Pancreas (tissue), 10 donors: ENCODE measurements at regions not wholly inside any gene's neighbourhood (a gene's known extent, or its start where the extent isn't known, plus 50 kb on each side); places are given as distances from the start of the nearest gene placed in this dataset.

ENCODE experiments used
- ATAC-seq, 4 donors: fragments of 200-7000 bp; cut with Tn5 transposase; one replicate each; pipeline versions ENCODE4 v1.8.0 to v1.9.1; 2020; ENCODE audit warnings: mild to moderate bottlenecking in 4 of 4, moderate library complexity in 4 of 4
- DNase-seq, 6 donors: peaks; one replicate each; pipeline ENCODE4 v3.0.0-alpha.2; 2020
- FAIRE-seq: peaks from 2 replicates; lab custom pipeline; 2012; peaks lifted over from hg19 to GRCh38; lab: Jason Lieb, UNC
- H3K27ac ChIP-seq, 4 donors: fragments of 200-600 bp; sonication (generic); 1 replicate in 3 of 4; 2 replicates in 1 of 4; pipeline versions ENCODE4 v1.5.0 to v1.8.0; 2020
- H3K27me3 ChIP-seq, 4 donors: fragments of 200-600 bp; one replicate each; pipeline ENCODE4 v1.8.0; 2021
- H3K36me3 ChIP-seq, 3 donors: fragments of 200-600 bp; sonication (generic) in 1 of 3; one replicate each; pipeline versions ENCODE4 v1.5.0 to v1.8.0; 2020 to 2021
- H3K4me1 ChIP-seq, 3 donors: fragments of 200-600 bp; one replicate each; pipeline ENCODE4 v1.8.0; 2021
- H3K4me3 ChIP-seq, 4 donors: fragments of 200-600 bp; sonication (generic) in 2 of 4; one replicate each; pipeline versions ENCODE4 v1.5.0 to v1.8.0; 2020 to 2021
- H3K9me3 ChIP-seq, 4 donors: fragments of 200-600 bp; one replicate each; pipeline ENCODE4 v1.8.0; 2021
- CTCF ChIP-seq, 4 donors: fragments of 200-600 bp; sonication (generic) in 3 of 4; IDR thresholded peaks; one replicate each; pipeline versions ENCODE4 v1.5.0 to v1.8.0; 2021; ENCODE audit warnings: antibody characterized with exemption in 4 of 4
- WGBS, 2 donors: extraction: QIAGEN DNeasy Blood & Tissue Kit; methylation state at CpG; one replicate each; pipeline ENCODE4 v1.1.7; 2013; 5-methylcytosine and 5-hydroxymethylcytosine counted together
- intact Hi-C, 3 donors: fragments of 100-400 bp; cut with DNase I; formaldehyde crosslinking; loops; one replicate each; pipeline versions ENCODE4 v1.11.1 to v1.14.2; 2022
- donor health status: healthy with polysubstance abuse.
- donor health status: DM: no; HTN: no; CAD: no; lungs with moderate emphysema.
- donor health status: DM: no; HTN: no; CAD: no.
- donor health status: control.
- donor health status: control.
- donor health status: Bipolar disorder and iron deficiency.
- donor health status: DM: yes; HTN: yes; CAD: no.
- donor health status: DM: no; HTN: no; CAD: no.
- donor health status: DM: no; HTN: no; CAD: no.
- donor health status: DM: yes; HTN: yes; CAD: no.

GRCh38 chr7:66421830-66422475 is 206.7 kb upstream of the KCTD7 start:
- intact Hi-C loops, result no loop called here
- Histone ChIP-seq H3K36me3 (no peaks in the 10 kb centered on the region), H3K9me3 (no peaks in the 10 kb centered on the region), H3K27me3 (no peaks in the 10 kb centered on the region), H3K4me1 (no peaks in the 10 kb centered on the region), H3K27ac (no peak overlapping the region), H3K4me3 (no peak overlapping the region)
- DNase-seq (no peak), ATAC-seq (no peak), FAIRE-seq (no peak)
- WGBS, 2 donors, result 86% methylated on average over 8 of the region's 8 CpGs
- TF ChIP-seq CTCF (IDR thresholded peaks at IDR 0.05), result no peak

- intact Hi-C loops, result no loop called here
- Histone ChIP-seq H3K4me1 (no peaks in the 10 kb centered on the region), H3K4me3 (no peak overlapping the region), H3K27me3 (no peaks in the 10 kb centered on the region), H3K9me3 (no peaks in the 10 kb centered on the region), H3K36me3 (no peaks in the 10 kb centered on the region), H3K27ac (no peak overlapping the region)
- ATAC-seq (no peak), DNase-seq (no peak), FAIRE-seq (no peak)
- 86 to 88% methylated on average over 7 of the region's 7 CpGs for WGBS, 2 donors
- no peak for TF ChIP-seq CTCF (IDR thresholded peaks at IDR 0.05)
Observed at GRCh38 chr7:66423729-66424128, 205.0 kb upstream of the KCTD7 start.

GRCh38 chr7:66426332-66426731 is 202.3 kb upstream of the KCTD7 start:
- 96% methylated on average over 6 of the region's 6 CpGs for WGBS, 2 donors

GRCh38 chr7:66426996-66427395 is 201.7 kb upstream of the KCTD7 start:
- ATAC-seq, result no peak
- 80 to 81% methylated on average over 5 of the region's 5 CpGs for WGBS, 2 donors
- H3K36me3 ChIP-seq, result no peaks in the 10 kb centered on the region
- no peak for TF ChIP-seq CTCF (IDR thresholded peaks at IDR 0.05)
- no peak for FAIRE-seq
- H3K4me1 ChIP-seq, result no peaks in the 10 kb centered on the region
- no peak for DNase-seq
- H3K9me3 ChIP-seq, result no peaks in the 10 kb centered on the region
- intact Hi-C loops, result no loop called here
- H3K27me3 ChIP-seq, result no peaks in the 10 kb centered on the region
- H3K27ac ChIP-seq, result no peak overlapping the region
- no peak overlapping the region for H3K4me3 ChIP-seq

More at GRCh38 chr7:66426332-66426731, 202.3 kb upstream of the KCTD7 start:
- H3K27ac ChIP-seq, result no peak overlapping the region
- H3K36me3 ChIP-seq, result no peaks in the 10 kb centered on the region
- no peak for FAIRE-seq
- no peaks in the 10 kb centered on the region for H3K9me3 ChIP-seq
- no peaks in the 10 kb centered on the region for H3K4me1 ChIP-seq
- DNase-seq, result no peak
- no peak for ATAC-seq
- H3K4me3 ChIP-seq, result no peak overlapping the region
- intact Hi-C loops, result no loop called here
- no peaks in the 10 kb centered on the region for H3K27me3 ChIP-seq
- TF ChIP-seq CTCF (IDR thresholded peaks at IDR 0.05), result no peak

- Histone ChIP-seq H3K27me3 (no peaks in the 10 kb centered on the region), H3K4me1 (no peaks in the 10 kb centered on the region), H3K36me3 (no peaks in the 10 kb centered on the region), H3K4me3 (no peak overlapping the region), H3K9me3 (no peaks in the 10 kb centered on the region), H3K27ac (no peak overlapping the region)
- 93% methylated on average over 7 of the region's 7 CpGs for WGBS, 2 donors
- no peak for FAIRE-seq
- ATAC-seq, result no peak
- no peak for TF ChIP-seq CTCF (IDR thresholded peaks at IDR 0.05)
- DNase-seq, result no peak
- intact Hi-C loops, result no loop called here
Observed at GRCh38 chr7:66427956-66428355, 200.7 kb upstream of the KCTD7 start.
